ENCODE measurements at regions not wholly inside any gene's neighbourhood (a gene's known extent, or its start where the extent isn't known, plus 50 kb on each side); places are given as distances from the start of the nearest gene placed in this dataset.

DNA sequence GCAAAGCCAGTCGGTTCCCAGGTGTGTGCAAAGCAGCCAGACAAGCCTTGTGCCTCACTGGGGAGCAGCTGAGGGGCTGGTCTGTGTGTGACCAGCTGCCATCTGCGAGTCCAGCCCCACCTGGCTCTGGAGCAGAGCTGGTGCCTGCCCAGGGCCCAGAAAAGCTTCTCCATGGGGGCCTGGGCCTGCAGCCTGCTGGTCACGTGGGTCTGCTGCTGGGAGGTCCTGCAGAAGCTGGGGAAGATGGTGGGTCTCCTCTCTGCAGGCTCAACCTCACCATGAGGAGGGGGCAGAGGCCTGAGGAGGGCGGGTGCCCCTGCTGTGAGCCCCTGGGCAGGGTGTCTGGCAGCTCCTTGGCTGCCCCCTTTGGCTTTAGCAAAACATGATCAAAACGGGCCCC is 71.9 kb downstream of the ENGASE start:
- Histone ChIP-seq H4K91ac (ENCODE audit: insufficient read length, low read depth, low read length) (no peak overlapping the region), H3T11ph (ENCODE audit: low read length) (no peak overlapping the region), H3K27me3 (ENCODE audit: insufficient read depth, low read length) (no peaks in the 10 kb centered on the region), H3K9ac (ENCODE audit: extremely low read depth, insufficient read length, low read length) (no peak overlapping the region), H4K5ac (ENCODE audit: insufficient read length, low read depth, low read length) (no peak overlapping the region), H3K9me3 (ENCODE audit: control insufficient read depth, low read depth, low read length) (no peaks in the 10 kb centered on the region), H2BK20ac (ENCODE audit: low read depth, low read length, poor library complexity, severe bottlenecking) (no peak overlapping the region), H2BK15ac (ENCODE audit: low read depth, low read length) (no peak overlapping the region), H3K79me2 (ENCODE audit: insufficient read depth, low read length) (no peaks in the 10 kb centered on the region), H3K14ac (ENCODE audit: insufficient read depth, low read length) (no peak overlapping the region), H3K79me1 (ENCODE audit: insufficient read depth, low read depth, low read length, poor library complexity, severe bottlenecking) (no peaks in the 10 kb centered on the region), H2BK5ac (ENCODE audit: insufficient read length, low read length) (no peak overlapping the region), H3K56ac (ENCODE audit: insufficient read length, low read depth, low read length) (no peak overlapping the region), H3K4ac (ENCODE audit: low read depth, low read length) (no peak overlapping the region), H3K18ac (ENCODE audit: insufficient read length, low read depth, low read length) (no peak overlapping the region), H2BK120ac (ENCODE audit: low read depth, low read length, poor library complexity, severe bottlenecking) (no peak overlapping the region), H3K4me2 (ENCODE audit: insufficient read depth, insufficient read length, low read length) (no peak overlapping the region), H3K27ac (ENCODE audit: insufficient read length, low read depth, low read length) (no peak overlapping the region), H2AK5ac (ENCODE audit: insufficient read length, low read length) (no peak overlapping the region), H3K23me2 (ENCODE audit: insufficient read length, low read depth, low read length, poor library complexity, severe bottlenecking) (peaks cover 4% of the 10 kb centered on the region), H3K23ac (ENCODE audit: insufficient read length, low read depth, low read length) (no peak overlapping the region), H2AFZ (ENCODE audit: low read length) (no peak overlapping the region), H3K4me1 (ENCODE audit: insufficient read depth, low read length) (no peaks in the 10 kb centered on the region), H4K20me1 (ENCODE audit: control insufficient read depth, insufficient read depth, insufficient read length) (no peaks in the 10 kb centered on the region), H2BK12ac (ENCODE audit: insufficient read length, low read depth, low read length) (no peak overlapping the region), H4K8ac (replicated peaks; ENCODE audit: insufficient read length, low read depth, low read length) (no peak overlapping the region)
- no peaks in the 10 kb centered on the region; a peak in 1 of 7 replicates for H3K36me3 Mint-ChIP-seq (ENCODE audit: insufficient read depth in 1 of 3, low read depth in 3 of 3)
- H3K4me1 Mint-ChIP-seq = peaks cover 5 to 23% of the 10 kb centered on the region in 2 experiments
- WGBS (ENCODE audit: extremely low coverage, insufficient read length, low lambda C conversion rate) = no CpG with 5 or more reads among the region's 5 CpGs
- TF ChIP-seq CTCF (conservative IDR thresholded peaks at IDR 0.05) = no peak
- DNase-seq = no peak
- no peak overlapping the region for H3K4me3 Mint-ChIP-seq
- H3K27me3 Mint-ChIP-seq (ENCODE audit: low read depth) = no peaks in the 10 kb centered on the region
- no peaks in the 10 kb centered on the region for H3K9me3 Mint-ChIP-seq
- no peak overlapping the region for H3K27ac Mint-ChIP-seq

Data from H9 (cell line).